NCI-H748 (cell line): ENCODE measurements at regions not wholly inside any gene's neighbourhood (a gene's known extent, or its start where the extent isn't known, plus 50 kb on each side); places are given as distances from the start of the nearest gene placed in this dataset.
"Not testable (repeated sequence)": the region's sequence is repeated elsewhere in the genome, so short reads cannot be mapped to it uniquely, and the experiment has no call there.

Source experiments
- DNase-seq: peaks from one replicate; lab custom pipeline; 2025; ENCODE audit not compliant: unreplicated experiment; lab: John Stamatoyannopoulos, UW

- DNase-seq, result no peak
Measured at GRCh38 chr14:22118899-22119477, 445.4 kb upstream of the OR4E1 start.

- peak; percentile 29 for DNase-seq
Measured at GRCh38 chr14:22113401-22113800, 439.8 kb upstream of the OR4E1 start.

DNA sequence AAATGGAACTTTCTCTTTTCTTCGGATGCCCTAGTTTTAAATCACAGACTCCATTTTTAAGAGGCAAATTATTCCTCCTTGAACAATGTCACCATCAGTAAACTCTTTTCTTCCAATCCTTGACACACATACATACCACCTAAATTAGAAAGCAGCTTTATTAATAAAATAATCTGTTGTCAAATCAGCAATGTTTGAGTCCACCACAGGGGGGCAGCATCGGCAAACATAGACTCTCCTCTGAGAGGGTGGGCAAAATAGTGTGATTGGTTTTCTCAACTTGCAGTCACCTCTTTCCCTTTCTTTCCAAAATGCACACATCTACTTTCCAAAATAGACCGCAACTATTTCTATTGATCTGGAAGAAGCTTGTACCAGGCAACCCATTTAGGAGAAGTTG lies 438.4 kb upstream of the OR4E1 start:
- peak; percentile 5 for DNase-seq

DNA sequence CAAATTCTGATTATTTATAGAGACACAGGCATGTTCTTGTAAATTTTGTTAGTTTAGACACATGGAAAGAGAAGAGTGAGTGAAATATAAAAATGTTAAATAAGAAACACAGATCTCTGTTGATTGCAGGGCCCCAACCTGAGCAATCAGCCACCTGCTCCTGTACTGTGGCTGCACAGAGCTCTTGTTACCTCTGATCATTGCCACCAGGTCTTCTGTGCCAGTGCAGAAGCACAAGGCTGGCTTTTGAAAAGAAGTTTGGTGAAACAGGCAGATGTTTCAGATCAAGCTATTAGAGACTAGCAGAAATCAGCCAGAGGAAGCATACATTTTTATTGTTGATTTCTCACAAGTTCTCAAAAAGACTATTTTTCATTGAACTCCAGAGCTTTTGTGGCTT lies 434.1 kb upstream of the OR4E1 start:
- DNase-seq, result no peak

DNA sequence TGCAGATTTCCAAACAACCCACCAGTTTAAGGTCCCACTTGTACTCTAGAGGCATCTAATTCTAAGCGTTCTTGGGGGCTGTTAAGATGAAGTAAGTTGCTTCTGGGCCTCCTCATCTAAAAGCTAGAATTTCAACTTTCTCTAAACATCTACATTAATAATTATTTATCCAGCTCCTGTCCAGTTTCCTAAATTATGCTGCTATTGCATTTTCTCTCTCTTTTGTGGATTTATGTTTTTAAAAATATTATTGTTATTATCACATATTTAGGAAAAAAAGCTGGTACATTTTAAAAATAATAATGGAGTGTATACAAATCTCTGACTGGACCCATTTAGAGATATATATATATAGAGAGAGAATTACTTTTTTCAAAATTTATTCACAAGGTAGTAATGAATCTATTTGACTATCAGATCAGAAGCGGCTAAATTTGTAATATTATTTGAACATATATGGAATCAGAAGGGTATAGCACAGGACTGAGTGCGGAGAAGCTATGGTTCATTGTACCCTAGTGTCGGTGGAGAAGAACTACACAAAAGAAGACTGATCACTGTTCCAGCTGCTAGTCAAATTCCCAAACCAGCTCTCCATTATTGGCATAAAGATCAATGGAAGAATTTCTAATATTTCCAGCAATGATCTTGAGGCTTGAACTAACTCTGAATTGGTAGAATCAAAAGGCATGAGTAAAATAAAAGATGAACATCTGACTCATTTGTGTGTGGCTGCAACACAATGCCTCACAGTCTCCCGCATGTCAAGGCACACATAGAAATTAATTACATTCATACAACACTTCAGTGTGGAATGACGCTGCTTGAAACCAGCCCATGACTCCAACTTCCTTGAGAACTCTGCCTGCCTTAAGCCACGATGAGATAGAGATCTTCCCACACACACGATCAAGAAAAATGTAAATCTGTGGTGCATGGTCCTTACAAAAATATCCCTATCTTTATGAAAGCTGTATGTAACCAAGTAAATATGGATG lies 433.4 kb upstream of the OR4E1 start:
- DNase-seq, result no peak

DNA sequence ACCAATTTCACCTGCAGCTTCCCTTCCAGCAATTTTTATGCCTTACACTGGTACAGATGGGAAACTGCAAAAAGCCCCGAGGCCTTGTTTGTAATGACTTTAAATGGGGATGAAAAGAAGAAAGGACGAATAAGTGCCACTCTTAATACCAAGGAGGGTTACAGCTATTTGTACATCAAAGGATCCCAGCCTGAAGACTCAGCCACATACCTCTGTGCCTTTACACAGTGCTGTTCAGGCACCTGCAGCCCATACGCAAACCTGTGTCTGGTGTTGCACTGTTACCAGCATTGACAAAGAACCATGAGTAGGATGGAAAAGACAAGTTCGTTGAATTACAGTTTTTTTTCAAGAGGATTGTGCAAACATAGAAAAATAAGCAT lies 432.0 kb upstream of the OR4E1 start:
- no peak for DNase-seq

DNA sequence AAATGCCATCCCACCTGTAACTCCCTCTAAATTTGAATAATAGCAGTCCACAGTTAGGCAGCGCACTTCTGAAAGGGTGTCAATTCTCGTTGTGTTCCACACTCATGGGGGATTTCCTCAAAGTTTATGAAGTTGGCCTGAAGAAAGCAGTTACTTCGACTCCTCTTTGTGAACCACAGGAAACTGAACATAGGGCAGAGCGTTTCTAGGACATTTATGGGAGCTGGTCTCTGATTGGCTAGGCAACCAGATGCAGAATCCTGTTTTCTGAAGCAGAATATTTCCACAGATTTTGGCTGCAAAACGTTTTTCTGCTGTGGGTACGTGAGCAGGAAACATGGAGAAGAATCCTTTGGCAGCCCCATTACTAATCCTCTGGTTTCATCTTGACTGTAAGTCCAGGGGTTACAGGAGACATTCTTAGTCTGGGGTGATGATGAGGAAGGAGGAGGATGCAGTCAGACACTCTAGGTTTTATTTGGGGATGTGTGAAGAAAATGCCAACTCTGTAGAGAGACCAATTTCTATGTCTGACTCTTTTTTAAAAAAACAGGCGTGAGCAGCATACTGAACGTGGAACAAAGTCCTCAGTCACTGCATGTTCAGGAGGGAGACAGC lies 431.5 kb upstream of the OR4E1 start:
- DNase-seq, result no peak

GRCh38 chr14:22100764-22101120 lies 427.1 kb upstream of the OR4E1 start:
- not testable (repeated sequence) for DNase-seq

DNA sequence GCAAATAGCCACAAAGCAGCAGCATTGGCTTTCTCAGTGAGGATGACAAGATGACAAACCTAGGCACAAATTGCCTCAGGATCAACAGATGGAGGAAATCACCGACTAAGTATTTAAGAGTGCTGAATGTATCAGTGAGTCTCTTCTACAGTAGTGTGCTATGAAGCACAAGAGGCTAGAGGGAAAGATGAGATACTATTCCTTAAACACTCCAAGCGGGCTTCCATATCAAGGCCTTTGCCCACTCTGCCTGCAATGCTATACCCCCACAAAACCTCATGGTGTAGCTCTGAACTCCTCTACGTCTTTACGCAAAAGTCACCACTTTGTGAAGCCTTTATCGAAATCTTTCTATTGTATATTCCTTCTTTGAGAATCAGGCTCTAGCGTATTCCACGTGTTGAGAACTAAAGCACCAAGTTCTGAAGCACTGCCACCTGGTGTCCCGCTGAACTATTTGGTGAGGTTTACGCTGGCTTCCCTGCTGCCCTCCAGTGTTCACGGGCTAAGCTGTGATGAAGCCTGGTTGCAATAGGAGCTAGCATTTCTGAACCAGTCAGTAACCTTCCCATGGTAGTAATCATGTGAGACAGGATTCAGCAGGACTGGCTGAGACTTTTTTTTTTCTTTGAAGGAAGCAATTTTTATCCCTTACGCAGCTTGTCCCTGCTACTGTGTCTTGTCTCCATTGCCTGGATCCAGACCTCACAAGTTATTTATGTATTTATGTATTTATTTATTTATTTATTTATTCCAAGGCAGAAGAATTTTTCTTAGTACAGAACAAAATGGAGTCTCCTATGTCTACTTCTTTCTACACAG lies 426.5 kb upstream of the OR4E1 start:
- peak; percentile 30 for DNase-seq

DNA sequence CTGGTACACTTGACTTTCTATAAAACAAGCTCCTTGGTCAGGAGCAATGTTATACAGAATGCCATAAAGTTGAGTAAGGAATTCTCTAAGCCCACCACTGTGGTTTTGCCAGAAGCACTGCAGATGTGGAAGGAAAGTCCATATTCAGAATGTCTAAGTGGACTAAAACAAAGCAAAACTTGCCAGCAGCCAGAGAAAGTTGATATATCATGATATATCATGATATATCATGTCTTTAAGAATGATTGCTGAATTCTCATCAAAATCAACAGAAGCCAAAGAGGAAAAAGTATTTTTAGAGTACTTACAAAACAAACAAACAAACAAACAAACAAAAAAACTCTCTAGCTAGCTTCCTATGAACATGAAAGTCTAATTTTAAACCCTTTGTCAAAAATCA lies 424.8 kb upstream of the OR4E1 start:
- no peak for DNase-seq

- no peak for DNase-seq
Measured at GRCh38 chr14:22097586-22098292, 424.1 kb upstream of the OR4E1 start.

- DNase-seq, result no peak
Measured at GRCh38 chr14:22097072-22097471, 423.5 kb upstream of the OR4E1 start.

DNA sequence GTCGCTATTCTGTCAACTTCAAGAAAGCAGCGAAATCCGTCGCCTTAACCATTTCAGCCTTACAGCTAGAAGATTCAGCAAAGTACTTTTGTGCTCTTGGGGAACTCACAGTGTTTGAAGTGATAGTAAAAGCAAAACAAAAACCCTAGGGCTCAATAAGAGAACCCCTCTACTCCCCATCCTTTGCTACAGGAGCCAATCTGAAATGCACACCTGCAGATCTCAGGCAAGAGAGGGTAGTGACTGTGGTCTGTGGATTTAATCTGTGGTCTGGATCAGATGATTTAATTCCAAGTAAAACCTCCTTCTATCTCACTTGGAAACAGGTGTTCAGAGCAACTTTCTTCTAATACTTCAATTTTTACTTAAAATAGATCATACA lies 422.9 kb upstream of the OR4E1 start:
- no peak for DNase-seq

DNA sequence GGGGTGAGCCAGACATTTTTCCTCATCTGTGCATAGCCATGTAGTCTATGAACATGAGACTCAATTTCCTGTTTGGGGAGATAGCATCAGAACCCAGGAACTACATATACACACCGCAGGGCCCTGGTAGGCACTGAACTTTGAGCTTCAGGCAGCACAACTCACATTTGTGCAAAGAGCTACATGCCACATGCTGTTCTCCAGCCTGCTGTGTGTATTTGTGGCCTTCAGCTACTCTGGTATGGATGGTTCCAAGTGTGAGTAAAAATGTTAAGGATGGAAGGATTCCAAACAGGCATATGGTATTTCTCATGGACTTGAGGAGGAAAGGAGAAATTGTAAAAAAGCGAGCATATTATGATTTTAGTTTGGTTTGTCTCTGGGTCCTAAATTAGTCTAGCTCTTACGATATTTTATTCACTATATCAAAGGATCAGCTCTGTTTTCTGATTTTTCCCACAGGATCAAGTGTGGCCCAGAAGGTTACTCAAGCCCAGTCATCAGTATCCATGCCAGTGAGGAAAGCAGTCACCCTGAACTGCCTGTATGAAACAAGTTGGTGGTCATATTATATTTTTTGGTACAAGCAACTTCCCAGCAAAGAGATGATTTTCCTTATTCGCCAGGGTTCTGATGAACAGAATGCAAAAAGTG lies 422.4 kb upstream of the OR4E1 start:
- no peak for DNase-seq

DNA sequence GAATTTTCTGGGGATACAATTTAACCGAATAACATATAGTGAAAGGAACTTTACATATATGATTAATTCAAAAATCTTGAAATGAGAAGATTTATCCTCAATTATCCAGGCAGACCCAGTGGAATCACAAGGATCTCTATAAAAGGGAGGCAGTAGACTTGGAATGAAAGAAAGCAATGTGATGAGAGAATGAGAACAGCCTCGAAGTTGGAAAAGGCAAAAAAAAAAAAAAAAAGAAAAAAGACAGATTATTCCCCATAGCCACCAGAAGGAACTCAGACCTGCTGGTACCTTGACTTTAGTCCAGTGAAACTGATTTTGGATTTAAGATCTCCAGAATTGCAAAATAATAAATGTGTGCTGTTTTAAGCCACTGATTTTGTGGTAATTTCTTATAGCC lies 416.3 kb upstream of the OR4E1 start:
- DNase-seq, result no peak

- DNase-seq, result no peak
Measured at GRCh38 chr14:22088614-22089342, 415.2 kb upstream of the OR4E1 start.

DNA sequence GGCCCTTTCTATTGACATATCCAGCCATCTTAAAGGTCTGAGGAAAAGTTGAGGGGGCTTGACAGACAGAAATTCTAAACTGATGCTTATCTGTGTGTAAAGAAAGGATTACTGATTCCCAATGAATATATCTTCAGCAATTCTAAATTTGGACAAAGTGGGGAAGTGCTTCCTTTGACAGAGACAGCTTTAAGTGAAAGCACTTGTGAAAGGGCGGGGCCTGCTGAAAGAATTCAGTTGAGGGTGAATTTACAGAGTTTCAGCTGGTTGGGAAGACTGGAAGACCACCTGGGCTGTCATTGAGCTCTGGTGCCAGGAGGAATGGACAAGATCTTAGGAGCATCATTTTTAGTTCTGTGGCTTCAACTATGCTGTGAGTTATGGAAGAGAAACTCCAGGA lies 412.5 kb upstream of the OR4E1 start:
- no peak for DNase-seq

GRCh38 chr14:22084393-22085281 lies 411.0 kb upstream of the OR4E1 start:
- peak; percentile 21 for DNase-seq

- no peak for DNase-seq
Measured at GRCh38 chr14:22081337-22081736, 407.7 kb upstream of the OR4E1 start.
